Caki2 (cell line): ENCODE measurements at regions not wholly inside any gene's neighbourhood (a gene's known extent, or its start where the extent isn't known, plus 50 kb on each side); places are given as distances from the start of the nearest gene placed in this dataset.
"Not testable (repeated sequence)": the region's sequence is repeated elsewhere in the genome, so short reads cannot be mapped to it uniquely, and the experiment has no call there.

Experiments
- DNase-seq: peaks from one replicate; pipeline ENCODE4 v3.0.0-alpha.2; 2015; ENCODE audit warnings: low read depth
- in situ Hi-C: cut with HindIII; loops from 2 replicates; pipeline ENCODE4 v1.10.0; 2016; ENCODE audit warnings: low sequenced_read_pairs, low pct_unique_long_range_greater_than_20kb, mixed read lengths

- DNase-seq, in situ Hi-C loops: not testable (repeated sequence)
Measured at GRCh38 chr5:34096033-34096432, 53.0 kb upstream of the C1QTNF3 start.

GRCh38 chr5:34099891-34100290, 56.9 kb upstream of the C1QTNF3 start:
- DNase-seq, in situ Hi-C loops: not testable (repeated sequence)

- in situ Hi-C loops, DNase-seq: not testable (repeated sequence)
Measured at GRCh38 chr5:34101567-34101966, 58.6 kb upstream of the C1QTNF3 start.

DNA sequence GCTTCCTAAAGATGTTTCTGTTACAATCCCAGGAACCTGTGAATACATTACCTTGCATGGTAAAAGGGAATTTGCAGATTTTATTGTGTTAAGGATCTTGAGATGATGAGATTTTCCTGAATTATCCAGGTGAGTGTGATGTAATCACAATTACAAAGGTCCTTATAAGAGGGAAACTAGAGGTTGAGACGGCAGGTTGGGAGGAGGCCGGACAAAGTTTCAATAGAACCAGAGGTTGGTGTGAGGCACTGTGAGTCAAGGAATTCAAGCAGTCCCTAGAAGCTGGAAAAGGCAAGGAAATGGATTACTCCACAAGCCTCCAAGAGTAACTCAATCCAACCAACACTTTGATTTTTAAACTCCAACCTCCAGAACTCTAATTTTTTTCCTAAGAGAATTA, 65.9 kb upstream of the C1QTNF3 start:
- in situ Hi-C loops, result not testable (repeated sequence)

DNA sequence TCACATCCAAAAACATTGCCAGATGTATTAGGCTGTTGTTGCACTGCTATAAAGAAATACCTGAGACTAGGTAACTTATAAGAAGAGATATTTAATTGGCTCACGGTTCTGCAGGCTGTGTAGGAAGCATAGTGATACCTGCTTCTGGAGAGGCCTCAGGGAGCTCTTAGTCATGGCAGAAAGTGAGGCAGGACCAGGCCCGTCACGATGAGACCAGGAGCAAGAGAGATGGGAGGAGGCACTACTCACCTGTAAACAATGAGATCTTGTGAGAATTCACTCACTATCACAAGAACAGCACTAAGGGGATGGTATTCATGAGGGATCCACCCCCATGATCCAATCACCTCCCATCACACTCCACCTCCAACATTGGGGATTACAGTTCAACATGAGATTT, 81.3 kb upstream of the C1QTNF3 start:
- DNase-seq, in situ Hi-C loops: not testable (repeated sequence)

More for the DNA sequence above, 65.9 kb upstream of the C1QTNF3 start:
- DNase-seq, result not testable (repeated sequence)

DNA sequence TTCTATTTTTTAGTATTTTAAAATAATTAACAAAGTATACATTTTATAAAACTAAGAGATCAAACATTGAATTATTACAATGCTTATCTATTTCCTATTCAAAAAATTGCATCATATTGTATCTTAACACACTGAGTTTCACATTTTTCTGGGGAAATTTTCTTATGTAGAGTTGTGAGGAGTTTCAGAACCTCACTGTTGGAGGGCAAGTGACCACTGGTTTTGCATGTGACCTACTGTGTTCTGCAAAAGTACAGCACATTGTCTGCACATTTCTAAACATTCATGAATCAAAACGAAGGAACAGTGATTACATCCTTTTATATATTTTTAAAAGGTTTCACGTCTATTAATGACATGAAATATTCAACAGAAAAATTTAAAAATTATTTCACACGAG, 82.3 kb upstream of the C1QTNF3 start:
- in situ Hi-C loops, DNase-seq: not testable (repeated sequence)

GRCh38 chr5:34126741-34127140, 83.7 kb upstream of the C1QTNF3 start:
- in situ Hi-C loops, DNase-seq: not testable (repeated sequence)

- DNase-seq, in situ Hi-C loops: not testable (repeated sequence)
Measured at GRCh38 chr5:34127818-34128217, 84.8 kb upstream of the C1QTNF3 start.

DNA sequence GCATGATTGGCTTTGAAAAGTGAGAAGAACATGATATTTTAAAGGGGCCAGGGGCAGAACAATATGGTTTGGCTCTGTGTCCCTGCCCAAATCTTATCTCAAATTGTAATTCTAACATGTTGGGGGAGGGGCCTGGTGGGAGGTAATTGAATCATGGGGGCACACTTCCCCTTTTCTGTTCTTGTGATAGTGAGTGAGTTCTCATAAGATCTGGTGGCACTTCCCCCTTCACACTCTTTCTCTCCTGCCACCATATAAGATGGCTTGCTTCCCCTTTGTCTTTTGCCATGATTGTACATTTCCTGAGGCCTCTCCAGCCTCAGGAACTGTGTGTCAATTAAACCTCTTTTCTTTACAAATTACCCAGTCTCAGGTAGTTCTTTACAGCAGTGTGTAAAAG, 85.9 kb upstream of the C1QTNF3 start:
- DNase-seq, result not testable (repeated sequence)

DNA sequence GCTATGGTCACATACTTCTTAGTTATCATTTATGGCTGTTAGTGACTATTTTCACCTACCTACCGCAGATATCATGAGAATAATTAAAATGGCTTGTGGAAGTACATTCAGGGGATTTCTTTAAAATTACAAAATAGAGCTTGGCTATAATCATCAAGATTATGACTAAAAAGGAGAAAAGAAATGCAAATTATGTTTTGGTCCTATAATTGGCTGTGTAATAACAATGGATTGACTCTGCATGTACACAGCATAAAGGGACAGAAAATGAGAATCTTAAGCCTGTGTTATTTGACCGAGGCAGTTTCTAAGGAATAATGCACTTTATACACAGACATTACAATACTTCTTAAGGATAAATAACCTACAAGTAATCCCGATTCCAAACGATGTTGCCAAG, 112.0 kb upstream of the C1QTNF3 start:
- DNase-seq, in situ Hi-C loops: not testable (repeated sequence)

More for the DNA sequence above, 85.9 kb upstream of the C1QTNF3 start:
- in situ Hi-C loops, result not testable (repeated sequence)

DNA sequence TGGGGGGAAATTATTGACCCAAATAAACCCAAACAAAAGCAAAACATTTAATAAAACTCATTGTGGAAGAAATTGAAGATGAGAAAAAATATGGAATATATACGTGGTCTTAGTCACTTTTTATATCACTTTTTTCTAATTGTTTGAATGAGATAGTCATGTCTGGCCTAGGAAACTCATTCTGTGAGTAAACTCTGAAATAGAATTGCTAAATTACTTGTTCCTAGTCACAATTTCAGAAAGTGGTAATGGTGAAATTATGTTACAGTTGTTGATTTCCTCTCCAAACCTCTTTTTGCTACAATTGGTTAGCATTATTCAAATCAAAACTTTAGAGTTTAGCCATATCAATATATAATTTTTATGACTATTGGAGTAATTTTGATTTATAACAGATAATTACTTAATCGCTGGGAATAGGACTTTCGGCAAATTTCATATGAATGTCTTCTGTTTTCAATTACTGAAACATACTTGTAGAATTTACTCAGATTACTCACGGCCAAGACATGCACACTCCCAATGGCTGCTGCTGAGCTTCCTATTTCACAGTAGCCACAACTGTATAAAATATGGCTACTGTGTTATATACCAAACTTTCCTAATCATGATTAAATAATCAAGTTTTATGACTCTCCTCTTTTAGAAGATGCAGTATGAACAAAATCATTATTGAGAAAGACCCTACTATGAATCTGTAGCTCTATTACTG, 113.8 kb upstream of the C1QTNF3 start:
- DNase-seq, in situ Hi-C loops: not testable (repeated sequence)

- in situ Hi-C loops, DNase-seq: not testable (repeated sequence)
Measured at GRCh38 chr5:34160904-34161303, 117.9 kb upstream of the C1QTNF3 start.

- in situ Hi-C loops, DNase-seq: not testable (repeated sequence)
Measured at GRCh38 chr5:34171398-34171797, 128.4 kb upstream of the C1QTNF3 start.

- DNase-seq, in situ Hi-C loops: not testable (repeated sequence)
Measured at GRCh38 chr5:34179453-34180190, 136.6 kb upstream of the C1QTNF3 start.

DNA sequence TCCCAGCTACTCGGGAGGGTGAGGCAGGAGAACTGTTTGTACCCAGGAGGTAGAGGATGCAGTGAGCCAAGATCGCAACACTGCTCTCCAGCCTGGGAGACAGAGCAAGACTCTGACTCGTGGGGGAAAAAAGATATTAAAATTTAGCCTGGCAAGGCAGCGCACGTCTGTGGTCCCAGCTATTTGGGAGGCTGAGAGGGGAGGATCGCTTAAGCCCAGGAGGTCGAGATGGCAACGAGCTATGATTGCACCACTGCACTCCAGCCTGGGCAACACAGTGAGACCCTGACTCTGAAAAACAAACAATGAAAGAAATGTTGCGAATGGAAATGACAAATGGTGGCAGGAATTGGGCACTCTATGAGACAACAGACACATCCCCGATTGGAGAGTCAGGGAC, 137.2 kb upstream of the C1QTNF3 start:
- in situ Hi-C loops, result not testable (repeated sequence)

GRCh38 chr5:34180940-34181614, 138.1 kb upstream of the C1QTNF3 start:
- DNase-seq, in situ Hi-C loops: not testable (repeated sequence)

More for the DNA sequence above, 137.2 kb upstream of the C1QTNF3 start:
- DNase-seq, result not testable (repeated sequence)

DNA sequence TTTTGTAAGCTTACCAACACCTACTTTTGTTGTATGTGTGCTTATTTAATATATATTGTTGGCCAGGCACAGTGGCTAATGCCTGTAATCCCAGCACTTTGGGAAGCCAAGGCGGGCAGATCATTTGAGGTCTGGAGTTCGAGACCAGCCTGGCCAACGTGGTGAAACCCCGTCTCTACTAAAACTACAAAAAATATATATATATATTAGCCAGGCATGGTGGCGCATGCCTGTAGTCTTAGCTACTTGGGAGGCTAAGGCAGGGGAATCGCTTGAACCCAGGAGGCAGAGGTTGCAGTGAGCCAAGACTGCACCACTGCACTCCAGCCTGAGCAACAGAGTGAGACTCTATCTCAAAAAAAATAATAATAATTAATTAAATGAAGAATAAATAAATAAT, 142.0 kb upstream of the C1QTNF3 start:
- DNase-seq, in situ Hi-C loops: not testable (repeated sequence)

- in situ Hi-C loops, DNase-seq: not testable (repeated sequence)
Measured at GRCh38 chr5:34185572-34185971, 142.6 kb upstream of the C1QTNF3 start.

DNA sequence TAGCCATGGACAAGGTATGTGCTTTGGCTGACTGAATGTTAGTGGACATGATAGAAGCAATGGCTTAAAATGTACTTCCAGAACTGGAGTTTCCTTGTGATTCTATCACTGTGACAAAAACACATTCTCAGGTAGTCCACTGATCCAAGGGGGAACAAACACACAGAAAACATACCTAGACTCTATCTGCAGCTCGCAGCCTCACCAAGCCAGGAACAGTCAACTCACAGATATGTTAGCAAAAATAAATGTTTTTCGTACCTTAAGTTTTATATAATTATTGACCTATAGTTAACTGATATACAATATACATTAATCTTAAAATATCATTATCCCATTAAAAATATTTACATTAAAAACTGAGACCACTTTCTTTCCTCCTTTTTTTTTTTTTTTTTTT, 143.1 kb upstream of the C1QTNF3 start:
- DNase-seq, in situ Hi-C loops: not testable (repeated sequence)
